Activated CD8-positive, alpha-beta memory T cell treated with anti-CD3 and anti-CD28 coated beads, Interleukin-2, amount 10 ng/mL, durations not matched to agents 7 days and 5 days (primary cell): ENCODE measurements at regions not wholly inside any gene's neighbourhood (a gene's known extent, or its start where the extent isn't known, plus 50 kb on each side); places are given as distances from the start of the nearest gene placed in this dataset.

ENCODE experiments used
- ATAC-seq: fragments of 150-1000 bp; cut with Tn5 transposase; one replicate; pipeline ENCODE4 v1.10.0; 2021; ENCODE audit warnings: moderate library complexity
- CTCF ChIA-PET: fragments of 350-600 bp; sonication (Branson Sonifier 250); formaldehyde crosslinking; loops from one replicate; lab custom pipeline; 2021; ENCODE audit warnings: antibody characterized with exemption; lab: Charles Lee
- DNase-seq: peaks from one replicate; pipeline ENCODE4 v3.0.0-alpha.2; 2020
- H3K27ac Mint-ChIP-seq: one replicate; pipeline ENCODE4 v1.8.0; 2021; ENCODE audit warnings: mild to moderate bottlenecking, mixed read lengths
- H3K27me3 Mint-ChIP-seq: one replicate; pipeline ENCODE4 v1.8.0; 2021; ENCODE audit warnings: mixed read lengths
- H3K36me3 Mint-ChIP-seq: one replicate; pipeline ENCODE4 v1.8.0; 2021; ENCODE audit warnings: mild to moderate bottlenecking, mixed read lengths
- H3K4me1 Mint-ChIP-seq: one replicate; pipeline ENCODE4 v1.8.0; 2021; ENCODE audit warnings: mixed read lengths
- H3K4me3 Mint-ChIP-seq: one replicate; pipeline ENCODE4 v1.8.0; 2021; ENCODE audit warnings: mild to moderate bottlenecking, moderate library complexity, mixed read lengths
- H3K9me3 Mint-ChIP-seq: one replicate; pipeline ENCODE4 v1.8.0; 2022; ENCODE audit warnings: low read depth, mixed read lengths

GRCh38 chr20:1831606-1832005 is 63.6 kb upstream of the SIRPA start:
- Mint-ChIP-seq H3K36me3 (no peaks in the 10 kb centered on the region), H3K4me3 (no peak overlapping the region), H3K4me1 (no peaks in the 10 kb centered on the region), H3K9me3 (no peaks in the 10 kb centered on the region), H3K27me3 (peaks cover 6% of the 10 kb centered on the region), H3K27ac (no peak overlapping the region)
- DNase-seq = no peak
- no peak for ATAC-seq
- CTCF ChIA-PET = no interaction called here

- H3K36me3 Mint-ChIP-seq = no peaks in the 10 kb centered on the region
- H3K4me3 Mint-ChIP-seq = no peak overlapping the region
- CTCF ChIA-PET = no interaction called here
- peaks cover 6% of the 10 kb centered on the region for H3K27me3 Mint-ChIP-seq
- no peak for ATAC-seq
- no peak overlapping the region for H3K27ac Mint-ChIP-seq
- DNase-seq = no peak
- no peaks in the 10 kb centered on the region for H3K9me3 Mint-ChIP-seq
- H3K4me1 Mint-ChIP-seq = no peaks in the 10 kb centered on the region
These were observed 64.1 kb upstream of the SIRPA start for GRCh38 chr20:1831096-1831495.

GRCh38 chr20:1830240-1830639 is 65.0 kb upstream of the SIRPA start:
- H3K36me3 Mint-ChIP-seq = no peaks in the 10 kb centered on the region
- H3K4me1 Mint-ChIP-seq = no peaks in the 10 kb centered on the region
- ATAC-seq (no peak), DNase-seq (no peak)
- CTCF ChIA-PET = no interaction called here
- peaks cover 6% of the 10 kb centered on the region for H3K27me3 Mint-ChIP-seq
- H3K4me3 Mint-ChIP-seq = no peak overlapping the region
- H3K9me3 Mint-ChIP-seq = no peaks in the 10 kb centered on the region
- no peak overlapping the region for H3K27ac Mint-ChIP-seq

- no peak for ATAC-seq
These were observed 65.7 kb upstream of the SIRPA start for GRCh38 chr20:1829531-1829930.

GRCh38 chr20:1828786-1829131 is 66.4 kb upstream of the SIRPA start:
- Mint-ChIP-seq H3K27me3 (peaks cover 3% of the 10 kb centered on the region), H3K27ac (no peak overlapping the region), H3K4me3 (no peak overlapping the region), H3K9me3 (no peaks in the 10 kb centered on the region), H3K4me1 (no peaks in the 10 kb centered on the region), H3K36me3 (no peaks in the 10 kb centered on the region)
- DNase-seq (no peak), ATAC-seq (no peak)
- CTCF ChIA-PET = no interaction called here

More at GRCh38 chr20:1829531-1829930, 65.7 kb upstream of the SIRPA start:
- Mint-ChIP-seq H3K27me3 (peaks cover 6% of the 10 kb centered on the region), H3K4me3 (no peak overlapping the region), H3K27ac (no peak overlapping the region), H3K36me3 (no peaks in the 10 kb centered on the region), H3K9me3 (no peaks in the 10 kb centered on the region), H3K4me1 (no peaks in the 10 kb centered on the region)
- DNase-seq = no peak
- CTCF ChIA-PET = no interaction called here

- ATAC-seq (no peak), DNase-seq (no peak)
- Mint-ChIP-seq H3K27ac (no peak overlapping the region), H3K9me3 (peaks cover under 1% of the 10 kb centered on the region), H3K27me3 (peaks cover 3% of the 10 kb centered on the region), H3K36me3 (no peaks in the 10 kb centered on the region), H3K4me3 (no peak overlapping the region), H3K4me1 (no peaks in the 10 kb centered on the region)
- CTCF ChIA-PET = no interaction called here
These were observed 67.0 kb upstream of the SIRPA start for GRCh38 chr20:1827974-1828785.

- Mint-ChIP-seq H3K4me1 (no peaks in the 10 kb centered on the region), H3K4me3 (no peak overlapping the region), H3K27me3 (peaks cover 3% of the 10 kb centered on the region), H3K27ac (no peak overlapping the region), H3K9me3 (peaks cover 4% of the 10 kb centered on the region), H3K36me3 (no peaks in the 10 kb centered on the region)
- ATAC-seq = no peak
- DNase-seq = no peak
- CTCF ChIA-PET = no interaction called here
These were observed 67.7 kb upstream of the SIRPA start for GRCh38 chr20:1827510-1827973.

GRCh38 chr20:1825938-1826445 is 69.2 kb upstream of the SIRPA start:
- CTCF ChIA-PET = no interaction called here
- Mint-ChIP-seq H3K27ac (no peak overlapping the region), H3K36me3 (no peaks in the 10 kb centered on the region), H3K27me3 (peaks cover 4% of the 10 kb centered on the region), H3K9me3 (peaks cover 6% of the 10 kb centered on the region), H3K4me3 (no peak overlapping the region), H3K4me1 (no peaks in the 10 kb centered on the region)
- ATAC-seq (no peak), DNase-seq (no peak)

- Mint-ChIP-seq H3K27ac (no peak overlapping the region), H3K27me3 (peaks cover 6% of the 10 kb centered on the region), H3K36me3 (no peaks in the 10 kb centered on the region), H3K9me3 (peaks cover 6% of the 10 kb centered on the region), H3K4me3 (no peak overlapping the region), H3K4me1 (no peaks in the 10 kb centered on the region)
- CTCF ChIA-PET = no interaction called here
- no peak for DNase-seq
- no peak for ATAC-seq
These were observed 69.7 kb upstream of the SIRPA start for GRCh38 chr20:1825507-1825906.

GRCh38 chr20:1824834-1825233 is 70.4 kb upstream of the SIRPA start:
- Mint-ChIP-seq H3K36me3 (no peaks in the 10 kb centered on the region), H3K4me3 (no peak overlapping the region), H3K9me3 (peaks cover 6% of the 10 kb centered on the region), H3K4me1 (no peaks in the 10 kb centered on the region), H3K27me3 (peaks cover 10% of the 10 kb centered on the region), H3K27ac (no peak overlapping the region)
- ATAC-seq (no peak), DNase-seq (no peak)
- CTCF ChIA-PET = no interaction called here

- peaks cover 6% of the 10 kb centered on the region for H3K9me3 Mint-ChIP-seq
- H3K4me3 Mint-ChIP-seq = no peak overlapping the region
- no peak for ATAC-seq
- peaks cover 9% of the 10 kb centered on the region for H3K27me3 Mint-ChIP-seq
- no peaks in the 10 kb centered on the region for H3K36me3 Mint-ChIP-seq
- H3K27ac Mint-ChIP-seq = no peak overlapping the region
- H3K4me1 Mint-ChIP-seq = no peaks in the 10 kb centered on the region
- DNase-seq = no peak
- CTCF ChIA-PET = no interaction called here
These were observed 71.0 kb upstream of the SIRPA start for GRCh38 chr20:1824181-1824580.

GRCh38 chr20:1823450-1823844 is 71.8 kb upstream of the SIRPA start:
- peaks cover 15% of the 10 kb centered on the region for H3K27me3 Mint-ChIP-seq
- no peaks in the 10 kb centered on the region for H3K36me3 Mint-ChIP-seq
- no peak overlapping the region for H3K27ac Mint-ChIP-seq
- DNase-seq (no peak), ATAC-seq (no peak)
- H3K4me1 Mint-ChIP-seq = no peaks in the 10 kb centered on the region
- CTCF ChIA-PET = no interaction called here
- H3K4me3 Mint-ChIP-seq = no peak overlapping the region
- H3K9me3 Mint-ChIP-seq = peaks cover 6% of the 10 kb centered on the region

- no peak for ATAC-seq
- CTCF ChIA-PET = interaction anchor here (1.2 kb wide), 1 partner anchor 319 kb away, joined by 3 read pairs; no protein-coding TSS in a partner anchor
- H3K36me3 Mint-ChIP-seq = no peaks in the 10 kb centered on the region
These were observed 72.4 kb upstream of the SIRPA start for GRCh38 chr20:1822564-1823449.

More at GRCh38 chr20:1822564-1823449, 72.4 kb upstream of the SIRPA start:
- H3K9me3 Mint-ChIP-seq = peaks cover 6% of the 10 kb centered on the region
- H3K27ac Mint-ChIP-seq = no peak overlapping the region
- DNase-seq = no peak
- H3K27me3 Mint-ChIP-seq = peaks cover 21% of the 10 kb centered on the region
- no peak overlapping the region for H3K4me3 Mint-ChIP-seq
- H3K4me1 Mint-ChIP-seq = no peaks in the 10 kb centered on the region
